Type B pancreatic cell (in vitro differentiated cells): ENCODE measurements at regions not wholly inside any gene's neighbourhood (a gene's known extent, or its start where the extent isn't known, plus 50 kb on each side); places are given as distances from the start of the nearest gene placed in this dataset.

Source experiments
- DNase-seq: peaks from one replicate; pipeline ENCODE4 v3.0.0; 2021; ENCODE audit warnings: mixed read lengths; ENCODE audit not compliant: unreplicated experiment; ENCODE audit errors: extremely low spot score
- H3K27ac Mint-ChIP-seq: 2 replicates; pipeline ENCODE4 v1.8.0; 2021; ENCODE audit warnings: mild to moderate bottlenecking, mixed read lengths
- H3K27me3 Mint-ChIP-seq: 2 replicates; pipeline ENCODE4 v1.8.0; 2021; ENCODE audit warnings: mixed read lengths
- H3K36me3 Mint-ChIP-seq: 2 replicates; pipeline ENCODE4 v1.8.0; 2021; ENCODE audit warnings: mixed read lengths
- H3K4me1 Mint-ChIP-seq: one replicate; pipeline ENCODE4 v1.8.0; 2021; ENCODE audit warnings: mixed read lengths; ENCODE audit not compliant: unreplicated experiment
- H3K4me3 Mint-ChIP-seq: 2 replicates; pipeline ENCODE4 v1.8.0; 2021; ENCODE audit warnings: mild to moderate bottlenecking, mixed read lengths
- H3K9me3 Mint-ChIP-seq: 2 replicates; pipeline ENCODE4 v1.8.0; 2021; ENCODE audit warnings: mixed read lengths
- TF ChIP-seq, protein P1 (sequence below): fragments of 200-600 bp; sonication (generic); conservative IDR thresholded peaks from 2 replicates; pipeline ENCODE4 v1.5.0; 2021; ENCODE audit warnings: antibody characterized with exemption, mild to moderate bottlenecking

DNA sequence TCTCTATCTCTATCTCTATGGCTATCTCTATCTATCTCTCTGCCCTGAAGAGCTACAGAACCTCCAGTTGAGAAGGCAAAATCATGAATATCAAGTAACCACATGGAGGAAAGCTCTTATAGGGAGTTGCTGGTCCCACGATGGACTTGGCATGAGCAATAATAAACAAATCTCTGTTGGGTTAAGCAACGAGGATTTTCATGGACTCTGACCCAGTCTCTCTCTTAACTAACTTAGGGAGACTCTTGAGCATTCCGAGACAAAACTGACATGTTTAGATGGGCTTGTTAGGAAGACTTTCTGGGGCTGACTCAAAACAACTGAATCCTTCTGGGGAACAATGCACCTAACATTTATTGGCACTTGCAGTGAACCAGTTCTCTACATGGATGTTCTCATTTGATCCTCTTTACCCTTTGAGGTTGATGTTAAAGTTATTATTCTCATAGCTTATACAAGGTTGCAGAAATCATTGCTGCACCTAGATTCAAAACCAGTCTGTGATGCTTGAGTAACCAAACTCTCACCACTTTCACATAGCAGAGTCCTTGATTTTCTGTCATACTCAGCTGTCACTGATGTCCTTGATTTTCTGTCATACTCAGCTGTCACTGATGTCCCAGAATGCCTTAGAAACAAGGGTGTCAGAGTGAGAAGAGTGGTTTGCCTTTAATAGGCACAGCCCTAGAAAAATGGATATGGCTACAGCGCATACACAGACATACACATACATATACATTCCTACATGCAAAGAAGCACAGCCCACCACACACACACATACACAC lies 354.6 kb upstream of the MAF start:
- Mint-ChIP-seq H3K4me1 (no peaks in the 10 kb centered on the region), H3K4me3 (no peak overlapping the region), H3K27ac (no peak overlapping the region), H3K27me3 (peaks cover 3% of the 10 kb centered on the region), H3K36me3 (no peaks in the 10 kb centered on the region), H3K9me3 (no peaks in the 10 kb centered on the region)
- DNase-seq, result no peak
- TF ChIP-seq, protein P1, sequence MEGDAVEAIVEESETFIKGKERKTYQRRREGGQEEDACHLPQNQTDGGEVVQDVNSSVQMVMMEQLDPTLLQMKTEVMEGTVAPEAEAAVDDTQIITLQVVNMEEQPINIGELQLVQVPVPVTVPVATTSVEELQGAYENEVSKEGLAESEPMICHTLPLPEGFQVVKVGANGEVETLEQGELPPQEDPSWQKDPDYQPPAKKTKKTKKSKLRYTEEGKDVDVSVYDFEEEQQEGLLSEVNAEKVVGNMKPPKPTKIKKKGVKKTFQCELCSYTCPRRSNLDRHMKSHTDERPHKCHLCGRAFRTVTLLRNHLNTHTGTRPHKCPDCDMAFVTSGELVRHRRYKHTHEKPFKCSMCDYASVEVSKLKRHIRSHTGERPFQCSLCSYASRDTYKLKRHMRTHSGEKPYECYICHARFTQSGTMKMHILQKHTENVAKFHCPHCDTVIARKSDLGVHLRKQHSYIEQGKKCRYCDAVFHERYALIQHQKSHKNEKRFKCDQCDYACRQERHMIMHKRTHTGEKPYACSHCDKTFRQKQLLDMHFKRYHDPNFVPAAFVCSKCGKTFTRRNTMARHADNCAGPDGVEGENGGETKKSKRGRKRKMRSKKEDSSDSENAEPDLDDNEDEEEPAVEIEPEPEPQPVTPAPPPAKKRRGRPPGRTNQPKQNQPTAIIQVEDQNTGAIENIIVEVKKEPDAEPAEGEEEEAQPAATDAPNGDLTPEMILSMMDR, result no peak

DNA sequence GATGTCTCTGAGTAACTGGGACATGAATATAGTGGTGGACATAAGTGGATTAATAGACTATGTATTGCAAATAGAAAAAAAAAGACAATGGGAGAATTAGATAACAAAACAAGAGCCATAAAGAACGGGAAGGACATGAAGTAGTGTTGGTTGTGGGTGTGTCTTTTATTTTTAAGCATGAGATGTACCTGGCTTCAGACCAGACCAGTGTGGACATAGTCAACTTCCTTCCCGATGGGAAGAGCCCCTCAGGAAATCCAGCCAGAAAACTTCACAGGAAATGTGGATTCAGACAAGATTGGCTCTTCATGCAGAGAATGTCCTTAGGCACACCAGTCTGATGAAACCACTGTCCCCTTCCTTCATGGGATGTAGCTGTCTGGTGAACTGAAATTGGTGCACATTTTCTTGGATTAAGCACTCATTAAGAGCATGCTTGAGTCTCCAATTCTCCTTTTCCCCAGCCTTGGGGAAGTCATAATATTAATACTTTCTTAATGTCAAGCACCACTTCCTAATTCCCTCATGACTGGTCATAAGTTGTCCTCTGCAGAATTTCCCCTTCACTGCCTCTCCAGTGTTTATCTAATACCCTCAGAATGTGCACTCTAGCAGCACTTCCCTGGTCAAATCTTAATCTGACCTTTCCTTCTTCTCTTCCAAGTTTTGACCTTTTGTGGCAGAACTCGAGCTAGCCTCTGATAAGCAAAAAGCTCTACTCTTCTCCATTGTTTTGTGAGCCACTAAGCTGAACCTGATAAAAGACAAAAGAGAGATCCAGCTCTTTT lies 350.6 kb upstream of the MAF start:
- no peak overlapping the region for H3K27ac Mint-ChIP-seq
- H3K4me3 Mint-ChIP-seq, result no peak overlapping the region
- H3K4me1 Mint-ChIP-seq, result no peaks in the 10 kb centered on the region
- no peaks in the 10 kb centered on the region for H3K9me3 Mint-ChIP-seq
- no peaks in the 10 kb centered on the region for H3K36me3 Mint-ChIP-seq
- TF ChIP-seq, protein P1, result no peak
- no peak for DNase-seq
- peaks cover 7% of the 10 kb centered on the region for H3K27me3 Mint-ChIP-seq

DNA sequence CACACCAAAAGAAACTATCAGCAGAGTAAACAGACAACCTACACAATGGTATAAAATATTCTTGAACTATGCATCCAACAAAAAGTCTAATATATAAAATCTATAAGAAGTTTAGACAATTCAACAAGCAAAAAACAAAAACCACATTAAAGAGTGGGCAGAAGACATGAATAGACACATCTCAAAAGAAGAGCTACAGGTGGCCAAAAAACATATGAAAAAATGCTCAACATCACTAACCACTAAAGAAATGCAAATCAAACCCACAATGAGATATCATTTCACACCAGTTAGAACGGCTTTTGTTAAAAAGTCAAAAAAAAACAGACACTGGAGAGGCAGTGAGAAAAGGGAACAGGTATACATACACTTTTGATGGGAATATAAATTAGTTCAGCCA lies 348.9 kb upstream of the MAF start:
- peaks cover 6% of the 10 kb centered on the region for H3K4me1 Mint-ChIP-seq
- no peak for DNase-seq
- no peaks in the 10 kb centered on the region for H3K36me3 Mint-ChIP-seq
- no peaks in the 10 kb centered on the region for H3K9me3 Mint-ChIP-seq
- no peak overlapping the region for H3K27ac Mint-ChIP-seq
- TF ChIP-seq, protein P1, result no peak
- peaks cover 7% of the 10 kb centered on the region for H3K27me3 Mint-ChIP-seq
- H3K4me3 Mint-ChIP-seq, result no peak overlapping the region

DNA sequence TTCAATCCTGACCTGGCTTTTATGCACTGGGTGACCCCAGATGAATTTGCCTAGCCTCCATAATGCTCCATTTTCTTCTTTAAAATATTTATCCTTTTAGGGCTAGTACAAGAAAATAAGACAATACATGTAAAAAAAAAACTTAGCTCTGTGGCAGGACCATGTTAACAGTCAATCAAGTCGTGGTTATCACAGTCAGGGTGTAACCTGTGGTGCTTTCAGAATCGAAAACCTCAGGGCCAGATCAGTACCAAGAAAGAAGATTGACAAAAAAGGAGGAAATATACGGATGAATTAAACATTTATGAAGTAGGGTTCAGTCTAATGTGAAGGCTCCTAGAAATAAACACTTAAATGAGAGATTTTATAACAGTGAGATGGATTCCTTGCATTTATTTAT lies 347.2 kb upstream of the MAF start:
- no peak overlapping the region for H3K4me3 Mint-ChIP-seq
- H3K9me3 Mint-ChIP-seq, result no peaks in the 10 kb centered on the region
- TF ChIP-seq, protein P1, result no peak
- H3K36me3 Mint-ChIP-seq, result no peaks in the 10 kb centered on the region
- H3K4me1 Mint-ChIP-seq, result peaks cover 6% of the 10 kb centered on the region
- no peak overlapping the region for H3K27ac Mint-ChIP-seq
- DNase-seq, result no peak
- H3K27me3 Mint-ChIP-seq, result peaks cover 7% of the 10 kb centered on the region

DNA sequence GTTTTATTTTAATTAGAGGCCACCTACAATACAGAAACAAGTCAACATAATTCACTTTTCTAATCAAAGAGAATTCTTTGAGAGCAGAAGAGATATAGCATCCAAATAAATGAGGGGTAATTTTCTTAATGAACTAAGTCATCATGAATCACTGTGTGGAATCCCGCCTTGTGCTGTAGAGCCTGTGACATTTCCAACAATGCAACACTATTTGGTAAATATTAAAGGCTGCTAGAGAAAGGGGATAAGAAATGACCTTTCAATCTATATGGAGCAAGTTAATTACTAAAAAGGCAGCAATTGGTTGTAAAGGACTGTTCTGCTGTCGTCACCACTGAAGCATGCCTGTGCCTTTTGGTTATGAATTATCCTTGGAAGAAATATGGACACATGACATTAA lies 345.7 kb upstream of the MAF start:
- Mint-ChIP-seq H3K9me3 (no peaks in the 10 kb centered on the region), H3K27ac (no peak overlapping the region), H3K36me3 (no peaks in the 10 kb centered on the region), H3K4me1 (peaks cover 6% of the 10 kb centered on the region), H3K27me3 (peaks cover 7% of the 10 kb centered on the region), H3K4me3 (no peak overlapping the region)
- TF ChIP-seq, protein P1, result no peak
- DNase-seq, result no peak
